Neural progenitor cell (in vitro differentiated cells): ENCODE measurements at regions not wholly inside any gene's neighbourhood (a gene's known extent, or its start where the extent isn't known, plus 50 kb on each side); places are given as distances from the start of the nearest gene placed in this dataset.

Experiments used
- EZH2 ChIP-seq: fragments of 200-600 bp; sonication (generic); IDR thresholded peaks from 2 replicates; pipeline ENCODE4 v1.6.1; 2017; ENCODE audit warnings: antibody characterized with exemption, mild to moderate bottlenecking, moderate library complexity
- EZH2phosphoT487 ChIP-seq: fragments of 200-600 bp; sonication (generic); IDR thresholded peaks from 2 replicates; pipeline ENCODE4 v1.6.1; 2017; ENCODE audit warnings: antibody characterized with exemption
- TF ChIP-seq, protein P1 (sequence below): fragments of 200-600 bp; sonication (generic); IDR thresholded peaks from 2 replicates; pipeline ENCODE4 v1.5.1; 2017; ENCODE audit warnings: antibody characterized with exemption, mild to moderate bottlenecking

GRCh38 chr22:47816121-47816862 lies 1053.8 kb downstream of the TBC1D22A start:
- TF ChIP-seq, protein P1, sequence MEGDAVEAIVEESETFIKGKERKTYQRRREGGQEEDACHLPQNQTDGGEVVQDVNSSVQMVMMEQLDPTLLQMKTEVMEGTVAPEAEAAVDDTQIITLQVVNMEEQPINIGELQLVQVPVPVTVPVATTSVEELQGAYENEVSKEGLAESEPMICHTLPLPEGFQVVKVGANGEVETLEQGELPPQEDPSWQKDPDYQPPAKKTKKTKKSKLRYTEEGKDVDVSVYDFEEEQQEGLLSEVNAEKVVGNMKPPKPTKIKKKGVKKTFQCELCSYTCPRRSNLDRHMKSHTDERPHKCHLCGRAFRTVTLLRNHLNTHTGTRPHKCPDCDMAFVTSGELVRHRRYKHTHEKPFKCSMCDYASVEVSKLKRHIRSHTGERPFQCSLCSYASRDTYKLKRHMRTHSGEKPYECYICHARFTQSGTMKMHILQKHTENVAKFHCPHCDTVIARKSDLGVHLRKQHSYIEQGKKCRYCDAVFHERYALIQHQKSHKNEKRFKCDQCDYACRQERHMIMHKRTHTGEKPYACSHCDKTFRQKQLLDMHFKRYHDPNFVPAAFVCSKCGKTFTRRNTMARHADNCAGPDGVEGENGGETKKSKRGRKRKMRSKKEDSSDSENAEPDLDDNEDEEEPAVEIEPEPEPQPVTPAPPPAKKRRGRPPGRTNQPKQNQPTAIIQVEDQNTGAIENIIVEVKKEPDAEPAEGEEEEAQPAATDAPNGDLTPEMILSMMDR: no peak
- TF ChIP-seq EZH2 (no peak), EZH2phosphoT487 (no peak)
